ENCODE measurements at regions not wholly inside any gene's neighbourhood (a gene's known extent, or its start where the extent isn't known, plus 50 kb on each side); places are given as distances from the start of the nearest gene placed in this dataset.

DNA sequence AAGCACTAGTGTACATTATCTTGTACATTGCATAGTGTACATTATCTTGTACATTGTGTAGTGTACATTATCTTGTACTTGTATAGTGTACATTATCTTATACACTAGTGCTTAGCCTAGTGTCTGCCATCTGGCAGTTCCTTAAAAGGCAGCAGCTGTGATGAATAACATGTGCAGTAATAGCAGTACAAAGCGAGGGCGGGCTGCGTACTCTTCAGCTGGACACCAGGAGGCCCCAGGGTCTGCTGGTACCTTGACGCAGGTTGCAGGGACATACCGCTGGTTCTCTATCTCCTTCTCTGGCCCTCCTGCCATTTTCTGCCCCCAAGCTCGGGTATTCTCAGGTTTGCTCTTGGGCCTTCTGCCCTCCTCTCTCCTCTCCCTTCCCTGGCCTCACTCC lies 149.6 kb downstream of the SEC16B start:
- no peak overlapping the region for H3K4me3 ChIP-seq (replicated peaks; ENCODE audit: insufficient read depth, low read length)
- H3K27me3 ChIP-seq (ENCODE audit: insufficient read depth, poor library complexity, severe bottlenecking): peaks cover 6% of the 10 kb centered on the region
- TF ChIP-seq SPI1 (IDR thresholded peaks at IDR 0.05; ENCODE audit: borderline replicate concordance, low read depth) (no peak), POLR2AphosphoS5 (IDR thresholded peaks at IDR 0.05; ENCODE audit: low read depth) (no peak), GABPA (IDR thresholded peaks at IDR 0.05; ENCODE audit: low read depth) (no peak)
- TF ChIP-seq, protein P1, sequence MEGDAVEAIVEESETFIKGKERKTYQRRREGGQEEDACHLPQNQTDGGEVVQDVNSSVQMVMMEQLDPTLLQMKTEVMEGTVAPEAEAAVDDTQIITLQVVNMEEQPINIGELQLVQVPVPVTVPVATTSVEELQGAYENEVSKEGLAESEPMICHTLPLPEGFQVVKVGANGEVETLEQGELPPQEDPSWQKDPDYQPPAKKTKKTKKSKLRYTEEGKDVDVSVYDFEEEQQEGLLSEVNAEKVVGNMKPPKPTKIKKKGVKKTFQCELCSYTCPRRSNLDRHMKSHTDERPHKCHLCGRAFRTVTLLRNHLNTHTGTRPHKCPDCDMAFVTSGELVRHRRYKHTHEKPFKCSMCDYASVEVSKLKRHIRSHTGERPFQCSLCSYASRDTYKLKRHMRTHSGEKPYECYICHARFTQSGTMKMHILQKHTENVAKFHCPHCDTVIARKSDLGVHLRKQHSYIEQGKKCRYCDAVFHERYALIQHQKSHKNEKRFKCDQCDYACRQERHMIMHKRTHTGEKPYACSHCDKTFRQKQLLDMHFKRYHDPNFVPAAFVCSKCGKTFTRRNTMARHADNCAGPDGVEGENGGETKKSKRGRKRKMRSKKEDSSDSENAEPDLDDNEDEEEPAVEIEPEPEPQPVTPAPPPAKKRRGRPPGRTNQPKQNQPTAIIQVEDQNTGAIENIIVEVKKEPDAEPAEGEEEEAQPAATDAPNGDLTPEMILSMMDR (IDR thresholded peaks at IDR 0.05; ENCODE audit: insufficient read depth, low read length): no peak
- TF ChIP-seq, protein P2, sequence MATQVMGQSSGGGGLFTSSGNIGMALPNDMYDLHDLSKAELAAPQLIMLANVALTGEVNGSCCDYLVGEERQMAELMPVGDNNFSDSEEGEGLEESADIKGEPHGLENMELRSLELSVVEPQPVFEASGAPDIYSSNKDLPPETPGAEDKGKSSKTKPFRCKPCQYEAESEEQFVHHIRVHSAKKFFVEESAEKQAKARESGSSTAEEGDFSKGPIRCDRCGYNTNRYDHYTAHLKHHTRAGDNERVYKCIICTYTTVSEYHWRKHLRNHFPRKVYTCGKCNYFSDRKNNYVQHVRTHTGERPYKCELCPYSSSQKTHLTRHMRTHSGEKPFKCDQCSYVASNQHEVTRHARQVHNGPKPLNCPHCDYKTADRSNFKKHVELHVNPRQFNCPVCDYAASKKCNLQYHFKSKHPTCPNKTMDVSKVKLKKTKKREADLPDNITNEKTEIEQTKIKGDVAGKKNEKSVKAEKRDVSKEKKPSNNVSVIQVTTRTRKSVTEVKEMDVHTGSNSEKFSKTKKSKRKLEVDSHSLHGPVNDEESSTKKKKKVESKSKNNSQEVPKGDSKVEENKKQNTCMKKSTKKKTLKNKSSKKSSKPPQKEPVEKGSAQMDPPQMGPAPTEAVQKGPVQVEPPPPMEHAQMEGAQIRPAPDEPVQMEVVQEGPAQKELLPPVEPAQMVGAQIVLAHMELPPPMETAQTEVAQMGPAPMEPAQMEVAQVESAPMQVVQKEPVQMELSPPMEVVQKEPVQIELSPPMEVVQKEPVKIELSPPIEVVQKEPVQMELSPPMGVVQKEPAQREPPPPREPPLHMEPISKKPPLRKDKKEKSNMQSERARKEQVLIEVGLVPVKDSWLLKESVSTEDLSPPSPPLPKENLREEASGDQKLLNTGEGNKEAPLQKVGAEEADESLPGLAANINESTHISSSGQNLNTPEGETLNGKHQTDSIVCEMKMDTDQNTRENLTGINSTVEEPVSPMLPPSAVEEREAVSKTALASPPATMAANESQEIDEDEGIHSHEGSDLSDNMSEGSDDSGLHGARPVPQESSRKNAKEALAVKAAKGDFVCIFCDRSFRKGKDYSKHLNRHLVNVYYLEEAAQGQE (IDR thresholded peaks at IDR 0.05; ENCODE audit: insufficient replicate concordance, low read depth): no peak
- DNase-seq (ENCODE audit: low read depth in 1 of 2, low spot score in 1 of 2): no peak
- H3K27ac ChIP-seq (replicated peaks): no peak overlapping the region

DNA sequence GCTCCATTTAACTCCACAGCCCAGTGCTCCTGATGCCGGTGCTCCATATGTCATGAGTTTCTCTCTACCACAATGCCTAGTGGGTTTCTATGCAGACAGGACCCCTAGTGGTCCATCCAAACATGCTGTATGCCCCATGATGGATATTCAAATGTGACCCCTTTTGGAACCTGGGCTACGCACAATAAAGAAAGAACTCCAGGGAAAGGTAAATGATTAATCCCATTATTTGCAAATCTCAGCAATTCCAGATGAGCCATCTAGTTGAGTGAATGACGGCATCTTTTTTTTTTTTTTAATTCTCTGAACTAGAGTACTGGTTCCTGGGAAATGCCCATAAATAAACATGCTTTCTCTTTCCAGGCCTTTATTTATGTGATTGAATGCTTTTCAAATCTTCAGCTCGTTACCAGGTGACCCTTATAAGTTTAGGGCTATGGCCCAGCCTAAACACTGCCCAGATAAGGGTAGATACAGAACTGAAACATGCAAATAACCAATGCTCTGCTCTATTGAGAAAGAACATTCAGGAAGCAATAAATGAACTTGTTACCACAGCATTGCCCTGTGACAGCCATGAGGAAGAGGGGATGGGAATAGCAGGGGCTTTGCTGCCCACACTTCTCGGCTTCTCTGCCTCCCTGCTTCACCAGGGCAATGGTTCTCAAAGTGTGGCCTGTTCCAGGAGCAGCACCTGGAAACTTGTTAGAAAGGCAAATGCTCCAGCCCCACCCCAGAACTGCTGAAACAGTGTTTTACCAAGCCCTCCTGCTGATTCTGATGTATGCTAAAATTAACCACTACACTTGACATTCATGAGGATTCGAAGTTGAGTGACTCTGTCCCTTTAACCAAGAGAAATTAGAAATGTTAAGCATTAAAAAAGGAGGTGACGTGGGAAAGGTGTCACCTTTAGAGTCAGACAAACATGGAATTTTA lies 151.7 kb downstream of the SEC16B start:
- Histone ChIP-seq H3K4me3 (replicated peaks; ENCODE audit: insufficient read depth, low read length) (no peak overlapping the region), H3K27ac (replicated peaks) (no peak overlapping the region), H3K27me3 (ENCODE audit: insufficient read depth, poor library complexity, severe bottlenecking) (peaks cover 6% of the 10 kb centered on the region)
- no peak for TF ChIP-seq POLR2AphosphoS5 (IDR thresholded peaks at IDR 0.05; ENCODE audit: low read depth)
- TF ChIP-seq SPI1 (IDR thresholded peaks at IDR 0.05; ENCODE audit: borderline replicate concordance, low read depth): no peak
- TF ChIP-seq, protein P2 (IDR thresholded peaks at IDR 0.05; ENCODE audit: insufficient replicate concordance, low read depth): no peak
- TF ChIP-seq, protein P1 (IDR thresholded peaks at IDR 0.05; ENCODE audit: insufficient read depth, low read length): no peak
- no peak for TF ChIP-seq GABPA (IDR thresholded peaks at IDR 0.05; ENCODE audit: low read depth)
- DNase-seq (ENCODE audit: low read depth in 1 of 2, low spot score in 1 of 2): no peak

DNA sequence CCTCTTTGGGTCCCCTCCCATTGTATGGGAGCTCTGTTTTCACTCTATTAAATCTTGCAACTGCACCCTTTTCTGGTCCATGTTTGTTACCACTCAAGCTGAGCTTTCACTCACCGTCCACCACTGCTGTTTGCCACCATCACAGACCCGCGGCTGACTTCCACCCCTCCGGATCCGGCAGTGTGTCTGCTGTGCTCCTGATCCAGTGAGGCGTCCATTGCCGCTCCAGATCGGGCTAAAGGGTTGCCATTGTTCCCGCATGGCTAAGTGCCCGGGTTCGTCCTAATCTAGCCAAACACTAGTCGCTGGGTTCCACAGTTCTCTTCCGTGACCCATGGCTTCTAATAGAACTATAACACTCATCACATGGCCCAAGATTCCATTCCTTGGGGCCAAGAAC lies 157.2 kb downstream of the SEC16B start:
- no peak for DNase-seq (ENCODE audit: low read depth in 1 of 2, low spot score in 1 of 2)
- H3K27me3 ChIP-seq (ENCODE audit: insufficient read depth, poor library complexity, severe bottlenecking): peaks cover 2% of the 10 kb centered on the region
- no peak for TF ChIP-seq GABPA (IDR thresholded peaks at IDR 0.05; ENCODE audit: low read depth)
- TF ChIP-seq, protein P2 (IDR thresholded peaks at IDR 0.05; ENCODE audit: insufficient replicate concordance, low read depth): no peak
- TF ChIP-seq, protein P1 (IDR thresholded peaks at IDR 0.05; ENCODE audit: insufficient read depth, low read length): no peak
- no peak for TF ChIP-seq POLR2AphosphoS5 (IDR thresholded peaks at IDR 0.05; ENCODE audit: low read depth)
- no peak for TF ChIP-seq SPI1 (IDR thresholded peaks at IDR 0.05; ENCODE audit: borderline replicate concordance, low read depth)

More for the DNA sequence above, 157.2 kb downstream of the SEC16B start:
- H3K27ac ChIP-seq (replicated peaks): no peak overlapping the region
- no peak overlapping the region for H3K4me3 ChIP-seq (replicated peaks; ENCODE audit: insufficient read depth, low read length)
